OCI-LY3 (cell line): ENCODE measurements at regions not wholly inside any gene's neighbourhood (a gene's known extent, or its start where the extent isn't known, plus 50 kb on each side); places are given as distances from the start of the nearest gene placed in this dataset.

Experiments
- EZH2phosphoT487 ChIP-seq: fragments of 200-600 bp; shearing (Covaris generic); IDR thresholded peaks from 2 replicates; pipeline ENCODE4 v1.6.1; 2018; ENCODE audit warnings: antibody characterized with exemption, mixed run types, low read depth
- TF ChIP-seq, protein P1 (sequence below): fragments of 200-600, 300-600 bp; sonication (generic); IDR thresholded peaks from 2 replicates; pipeline ENCODE4 v1.5.1; 2014; ENCODE audit warnings: antibody characterized with exemption, low read length, low read depth

DNA sequence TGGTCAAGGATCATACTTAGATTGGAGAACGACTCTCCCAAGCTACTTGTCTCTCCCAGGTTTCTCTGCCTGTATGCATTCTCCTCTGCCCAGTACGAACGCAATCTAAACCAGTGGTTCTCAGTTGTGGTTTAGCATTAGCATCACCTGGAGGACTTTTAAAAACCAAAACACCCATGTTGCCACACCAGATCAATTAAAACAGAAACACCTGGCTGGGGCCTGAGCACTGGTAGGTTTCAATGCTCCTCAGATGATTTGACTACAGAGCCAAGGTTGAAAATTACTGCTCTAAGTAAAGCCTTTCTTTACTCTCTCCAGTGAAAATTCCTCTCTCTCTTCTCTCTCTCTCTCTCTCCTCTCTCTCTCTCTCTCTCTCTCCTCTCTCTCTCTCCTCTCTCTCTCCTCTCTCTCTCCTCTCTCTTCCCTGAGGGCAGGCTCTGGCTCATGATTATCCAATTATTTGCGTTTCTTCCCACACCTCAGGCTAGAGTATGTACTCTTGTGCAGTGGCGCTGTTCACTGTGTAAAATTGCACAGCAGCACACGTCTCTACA lies 153.7 kb upstream of the FGF13 start:
- TF ChIP-seq, protein P1, sequence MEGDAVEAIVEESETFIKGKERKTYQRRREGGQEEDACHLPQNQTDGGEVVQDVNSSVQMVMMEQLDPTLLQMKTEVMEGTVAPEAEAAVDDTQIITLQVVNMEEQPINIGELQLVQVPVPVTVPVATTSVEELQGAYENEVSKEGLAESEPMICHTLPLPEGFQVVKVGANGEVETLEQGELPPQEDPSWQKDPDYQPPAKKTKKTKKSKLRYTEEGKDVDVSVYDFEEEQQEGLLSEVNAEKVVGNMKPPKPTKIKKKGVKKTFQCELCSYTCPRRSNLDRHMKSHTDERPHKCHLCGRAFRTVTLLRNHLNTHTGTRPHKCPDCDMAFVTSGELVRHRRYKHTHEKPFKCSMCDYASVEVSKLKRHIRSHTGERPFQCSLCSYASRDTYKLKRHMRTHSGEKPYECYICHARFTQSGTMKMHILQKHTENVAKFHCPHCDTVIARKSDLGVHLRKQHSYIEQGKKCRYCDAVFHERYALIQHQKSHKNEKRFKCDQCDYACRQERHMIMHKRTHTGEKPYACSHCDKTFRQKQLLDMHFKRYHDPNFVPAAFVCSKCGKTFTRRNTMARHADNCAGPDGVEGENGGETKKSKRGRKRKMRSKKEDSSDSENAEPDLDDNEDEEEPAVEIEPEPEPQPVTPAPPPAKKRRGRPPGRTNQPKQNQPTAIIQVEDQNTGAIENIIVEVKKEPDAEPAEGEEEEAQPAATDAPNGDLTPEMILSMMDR, result no peak
- TF ChIP-seq EZH2phosphoT487, result no peak
